H1 (cell line): ENCODE measurements at regions not wholly inside any gene's neighbourhood (a gene's known extent, or its start where the extent isn't known, plus 50 kb on each side); places are given as distances from the start of the nearest gene placed in this dataset.

Experiments
- CTCF ChIA-PET: fragments of 300-600 bp; sonication (Branson Sonifier 250); formaldehyde crosslinking; loops from one replicate; lab custom pipeline; 2021; ENCODE audit not compliant: partially characterized antibody; lab: Charles Lee
- POLR2A ChIA-PET: fragments of 300-600 bp; sonication (Branson Sonifier 250); formaldehyde crosslinking; loops from one replicate; lab custom pipeline; 2021; ENCODE audit warnings: inconsistent platforms; ENCODE audit not compliant: partially characterized antibody; lab: Charles Lee
- DNase-seq, 2 experiments: peaks; one replicate each; pipeline versions ENCODE4 v3.0.0 to v3.0.0-alpha.2; 2010 to 2022; ENCODE audit warnings: low spot score in 2 of 2, low read depth in 1 of 2, mixed read lengths in 1 of 2
- FAIRE-seq: peaks from 2 replicates; lab custom pipeline; 2011; peaks lifted over from hg19 to GRCh38; lab: Jason Lieb, UNC
- H2AFZ ChIP-seq: 2 replicates; pipeline ENCODE4 v1.8.1; 2012; ENCODE audit warnings: low read length, inconsistent platforms
- H2AK5ac ChIP-seq: 2 replicates; pipeline ENCODE4 v1.6.1; 2013; ENCODE audit warnings: low read depth, low read length
- H2BK120ac ChIP-seq: replicated peaks from 2 replicates; pipeline ENCODE3; 2013; ENCODE audit warnings: low read depth, low read length, inconsistent platforms
- H2BK12ac ChIP-seq: 2 replicates; pipeline ENCODE4 v1.6.1; 2013; ENCODE audit warnings: low read depth, low read length
- H2BK15ac ChIP-seq: 2 replicates; pipeline ENCODE4 v1.6.1; 2013; ENCODE audit warnings: low read length
- H2BK20ac ChIP-seq: 2 replicates; pipeline ENCODE4 v1.6.1; 2013; ENCODE audit warnings: low read length
- H2BK5ac ChIP-seq: 2 replicates; pipeline ENCODE4 v1.6.1; 2013; ENCODE audit warnings: low read depth, low read length
- H3K14ac ChIP-seq: 2 replicates; pipeline ENCODE4 v1.6.1; 2013; ENCODE audit warnings: inconsistent platforms; ENCODE audit not compliant: insufficient read length
- H3K18ac ChIP-seq: 2 replicates; pipeline ENCODE4 v1.6.1; 2013; ENCODE audit warnings: low read length; ENCODE audit errors: extremely low read depth
- H3K23ac ChIP-seq: 2 replicates; pipeline ENCODE4 v1.6.1; 2013; ENCODE audit warnings: inconsistent platforms; ENCODE audit not compliant: insufficient read length
- H3K23me2 ChIP-seq: 2 replicates; pipeline ENCODE4 v1.6.1; 2013; ENCODE audit warnings: low read depth, low read length
- H3K27ac ChIP-seq: 2 replicates; pipeline ENCODE4 v1.6.1; 2011; ENCODE audit warnings: low read depth, low read length, inconsistent platforms
- H3K27me3 ChIP-seq, 4 experiments: replicated peaks in 1 of 4; 1 replicate in 1 of 4; 2 replicates in 3 of 4; pipeline versions ENCODE4 v1.6.1 to v1.8.1; 2011 to 2013; ENCODE audit warnings: low read length in 3 of 4, mild to moderate bottlenecking in 3 of 4, inconsistent platforms in 2 of 4, mixed read lengths in 2 of 4, moderate library complexity in 1 of 4; ENCODE audit not compliant: control insufficient read depth in 3 of 4, insufficient read depth in 3 of 4; ENCODE audit errors: extremely low read depth in 1 of 4
- H3K36me3 ChIP-seq, 4 experiments: 2 replicates each; pipeline versions ENCODE4 v1.6.1 to v1.8.1; 2011 to 2013; ENCODE audit warnings: mild to moderate bottlenecking in 4 of 4, low read length in 3 of 4, moderate library complexity in 2 of 4, control low read depth in 1 of 4, inconsistent platforms in 1 of 4; ENCODE audit not compliant: insufficient read depth in 4 of 4, control insufficient read depth in 2 of 4
- H3K4ac ChIP-seq: replicated peaks from 2 replicates; pipeline ENCODE3; 2013; ENCODE audit warnings: low read length, low read depth, mixed read lengths, inconsistent platforms; ENCODE audit not compliant: insufficient read length
- H3K4me1 ChIP-seq, 4 experiments: replicated peaks in 1 of 4; 1 replicate in 1 of 4; 2 replicates in 3 of 4; pipeline versions ENCODE4 v1.6.1 to v1.8.1; 2011 to 2013; ENCODE audit warnings: low read length in 3 of 4, inconsistent platforms in 2 of 4, mixed read lengths in 1 of 4; ENCODE audit not compliant: insufficient read depth in 4 of 4, control insufficient read depth in 3 of 4
- H3K4me2 ChIP-seq, 2 experiments: 2 replicates each; pipeline versions ENCODE4 v1.6.1 to v1.8.1; 2011 to 2013; ENCODE audit warnings: low read depth in 2 of 2, low read length in 2 of 2, control low read depth in 1 of 2, inconsistent platforms in 1 of 2, mild to moderate bottlenecking in 1 of 2; ENCODE audit not compliant: insufficient read depth in 1 of 2
- H3K4me3 ChIP-seq, 4 experiments: fragments of 200-600, 300-600 bp in 1 of 4; sonication (generic), shearing (Covaris generic), sonication (Bioruptor Twin) in 1 of 4; 2 replicates each; pipeline versions ENCODE4 v1.5.1 to v1.8.1; 2011 to 2016; ENCODE audit warnings: low read length in 4 of 4, low read depth in 3 of 4, control low read depth in 2 of 4, inconsistent platforms in 2 of 4, mild to moderate bottlenecking in 2 of 4, mixed read lengths in 1 of 4, moderate library complexity in 1 of 4; ENCODE audit not compliant: insufficient read depth in 2 of 4; ENCODE audit errors: extremely low read depth in 1 of 4
- H3K56ac ChIP-seq: replicated peaks from 2 replicates; pipeline ENCODE3; 2013; ENCODE audit warnings: low read depth, mild to moderate bottlenecking, mixed read lengths, low read length, inconsistent platforms; ENCODE audit not compliant: insufficient read length
- H3K79me1 ChIP-seq: 2 replicates; pipeline ENCODE4 v1.6.1; 2013; ENCODE audit warnings: low read depth, low read length, control low read depth
- H3K79me2 ChIP-seq, 2 experiments: 2 replicates each; pipeline versions ENCODE4 v1.6.1 to v1.8.1; 2012 to 2013; ENCODE audit warnings: low read length in 2 of 2, mild to moderate bottlenecking in 2 of 2, inconsistent platforms in 1 of 2; ENCODE audit not compliant: insufficient read depth in 2 of 2, control insufficient read depth in 1 of 2
- H3K9ac ChIP-seq, 4 experiments: replicated peaks in 1 of 4; 1 replicate in 1 of 4; 2 replicates in 3 of 4; pipeline versions ENCODE4 v1.6.1 to v1.8.1; 2011 to 2013; ENCODE audit warnings: low read depth in 3 of 4, low read length in 3 of 4, control low read depth in 2 of 4, mild to moderate bottlenecking in 2 of 4, moderate library complexity in 2 of 4, inconsistent platforms in 1 of 4; ENCODE audit errors: extremely low read depth in 1 of 4
- H3K9me3 ChIP-seq, 2 experiments: 2 replicates each; pipeline versions ENCODE4 v1.6.1 to v1.8.1; 2012 to 2013; ENCODE audit warnings: mild to moderate bottlenecking in 2 of 2, moderate library complexity in 2 of 2, control low read depth in 1 of 2, inconsistent platforms in 1 of 2, low read depth in 1 of 2, low read length in 1 of 2, mixed read lengths in 1 of 2; ENCODE audit not compliant: insufficient read depth in 2 of 2
- H4K20me1 ChIP-seq, 2 experiments: replicated peaks in 1 of 2; 2 replicates each; pipeline versions ENCODE3 to v1.8.1; 2011 to 2013; ENCODE audit warnings: inconsistent platforms in 2 of 2, low read length in 2 of 2, mild to moderate bottlenecking in 1 of 2; ENCODE audit not compliant: insufficient read depth in 2 of 2, control insufficient read depth in 1 of 2
- H4K5ac ChIP-seq: 2 replicates; pipeline ENCODE4 v1.6.1; 2013; ENCODE audit warnings: low read length, low read depth, mixed read lengths, inconsistent platforms; ENCODE audit not compliant: insufficient read length
- H4K8ac ChIP-seq: 2 replicates; pipeline ENCODE4 v1.8.0; 2013; ENCODE audit warnings: mild to moderate bottlenecking, moderate library complexity, low read length, inconsistent platforms; ENCODE audit not compliant: insufficient read depth; ENCODE audit errors: extremely low read depth
- H4K91ac ChIP-seq: replicated peaks from 2 replicates; pipeline ENCODE3; 2013; ENCODE audit warnings: low read length, mixed read lengths, inconsistent platforms; ENCODE audit not compliant: insufficient read length
- BACH1 ChIP-seq: IDR thresholded peaks from 2 replicates; pipeline ENCODE4 v1.6.1; 2012; ENCODE audit warnings: low read length, improper control_type of control experiment
- BCL11A ChIP-seq, 2 experiments: IDR thresholded peaks; one replicate each; pipeline ENCODE4 v1.6.1; 2011; ENCODE audit warnings: low read depth in 2 of 2, low read length in 2 of 2, mild to moderate bottlenecking in 2 of 2
- BRCA1 ChIP-seq: IDR thresholded peaks from 2 replicates; pipeline ENCODE4 v1.6.1; 2012; ENCODE audit warnings: low read depth, low read length, improper control_type of control experiment
- CREB1 ChIP-seq: IDR thresholded peaks from 2 replicates; pipeline ENCODE4 v1.6.1; 2012; ENCODE audit warnings: inconsistent platforms
- HDAC2 ChIP-seq, 2 experiments: fragments of 300-600 bp in 1 of 2; sonication (generic) in 1 of 2; IDR thresholded peaks; 2 replicates each; pipeline ENCODE4 v1.6.1; 2011 to 2012; ENCODE audit warnings: low read depth in 2 of 2, low read length in 2 of 2, mild to moderate bottlenecking in 2 of 2, moderate library complexity in 2 of 2, borderline replicate concordance in 1 of 2, inconsistent platforms in 1 of 2
- JUN ChIP-seq: IDR thresholded peaks from 2 replicates; pipeline ENCODE4 v1.6.1; 2011; ENCODE audit warnings: low read depth, mild to moderate bottlenecking, improper control_type of control experiment, low read length
- KDM4A ChIP-seq: IDR thresholded peaks from one replicate; pipeline ENCODE4 v1.7.1; 2012; ENCODE audit warnings: low read depth, mild to moderate bottlenecking, moderate library complexity, low read length, inconsistent platforms; ENCODE audit not compliant: severe bottlenecking
- NANOG ChIP-seq: IDR thresholded peaks from 2 replicates; pipeline ENCODE4 v1.6.1; 2011; ENCODE audit warnings: low read length, low read depth, mild to moderate bottlenecking, inconsistent platforms; ENCODE audit not compliant: insufficient read depth, poor library complexity, severe bottlenecking
- RXRA ChIP-seq: IDR thresholded peaks from 2 replicates; pipeline ENCODE4 v1.6.1; 2011; ENCODE audit warnings: low read depth, mild to moderate bottlenecking, low read length, moderate library complexity; ENCODE audit not compliant: insufficient read depth
- SIX5 ChIP-seq: IDR thresholded peaks from 2 replicates; pipeline ENCODE4 v1.6.1; 2011; ENCODE audit warnings: mild to moderate bottlenecking, low read depth, low read length
- SUZ12 ChIP-seq: fragments of 200-600 bp; sonication (generic); IDR thresholded peaks from 2 replicates; pipeline ENCODE4 v1.6.1; 2012; ENCODE audit warnings: mild to moderate bottlenecking, inconsistent platforms, low read length, moderate library complexity, mixed read lengths
- TEAD4 ChIP-seq: IDR thresholded peaks from 2 replicates; pipeline ENCODE4 v1.6.1; 2012; ENCODE audit warnings: low read depth, low read length, inconsistent platforms, mixed read lengths
- WGBS, 2 experiments: shearing (Covaris generic) in 1 of 2; methylation state at CpG; one replicate each; pipeline versions ENCODE4 v1.1.6 to v1.1.7; 2013 to 2015; ENCODE audit warnings: low lambda C conversion rate in 2 of 2, mixed read lengths in 2 of 2, inconsistent platforms in 1 of 2, low coverage in 1 of 2, missing lambda C conversion rate in 1 of 2; ENCODE audit not compliant: insufficient replicate concordance in 2 of 2, insufficient coverage in 1 of 2, insufficient read length in 1 of 2; ENCODE audit errors: extremely low coverage in 1 of 2, missing lambda C conversion rate in 1 of 2; 5-methylcytosine and 5-hydroxymethylcytosine counted together
- TF ChIP-seq, protein P1 (sequence below): IDR thresholded peaks from 2 replicates; pipeline ENCODE4 v1.6.1; 2011; ENCODE audit warnings: low read length, improper control_type of control experiment
- TF ChIP-seq, protein P2 (sequence below): IDR thresholded peaks from 2 replicates; pipeline ENCODE4 v1.6.1; 2011; ENCODE audit warnings: low read depth, mild to moderate bottlenecking, low read length; ENCODE audit not compliant: insufficient read depth

GRCh38 chr11:28393348-28393747, 285.2 kb downstream of the METTL15 start:
- H4K5ac ChIP-seq: no peak overlapping the region
- FAIRE-seq: no peak
- 88% methylated on average over 5 of the region's 5 CpGs; no CpG with 5 or more reads in 1 of the 2 experiments for WGBS, 2 experiments
- TF ChIP-seq, protein P1, sequence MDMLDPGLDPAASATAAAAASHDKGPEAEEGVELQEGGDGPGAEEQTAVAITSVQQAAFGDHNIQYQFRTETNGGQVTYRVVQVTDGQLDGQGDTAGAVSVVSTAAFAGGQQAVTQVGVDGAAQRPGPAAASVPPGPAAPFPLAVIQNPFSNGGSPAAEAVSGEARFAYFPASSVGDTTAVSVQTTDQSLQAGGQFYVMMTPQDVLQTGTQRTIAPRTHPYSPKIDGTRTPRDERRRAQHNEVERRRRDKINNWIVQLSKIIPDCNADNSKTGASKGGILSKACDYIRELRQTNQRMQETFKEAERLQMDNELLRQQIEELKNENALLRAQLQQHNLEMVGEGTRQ: no peak
- TF ChIP-seq BRCA1 (no peak), TEAD4 (no peak), KDM4A (no peak), RXRA (no peak), SIX5 (no peak), JUN (no peak), CREB1 (no peak), NANOG (no peak), HDAC2 (IDR thresholded peaks at IDR 0.05; ENCODE audit: borderline replicate concordance in 1 of 2, low read depth in 2 of 2, low read length in 2 of 2) (no peak), BCL11A (IDR thresholded peaks at IDR 0.05; ENCODE audit: low read depth in 2 of 2, low read length in 2 of 2) (no peak), SUZ12 (no peak), BACH1 (no peak)
- TF ChIP-seq, protein P2, sequence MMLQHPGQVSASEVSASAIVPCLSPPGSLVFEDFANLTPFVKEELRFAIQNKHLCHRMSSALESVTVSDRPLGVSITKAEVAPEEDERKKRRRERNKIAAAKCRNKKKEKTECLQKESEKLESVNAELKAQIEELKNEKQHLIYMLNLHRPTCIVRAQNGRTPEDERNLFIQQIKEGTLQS: no peak

More at GRCh38 chr11:28393348-28393747, 285.2 kb downstream of the METTL15 start:
- Histone ChIP-seq H2BK12ac (no peak overlapping the region), H4K8ac (no peak overlapping the region), H3K56ac (no peak overlapping the region), H3K36me3 (no peaks in the 10 kb centered on the region), H3K4me2 (no peak overlapping the region), H3K18ac (no peak overlapping the region), H4K91ac (no peak overlapping the region), H2BK15ac (no peak overlapping the region), H3K27ac (no peak overlapping the region), H2AK5ac (no peak overlapping the region), H3K79me1 (no peaks in the 10 kb centered on the region), H3K4ac (no peak overlapping the region), H3K23ac (no peak overlapping the region), H2BK120ac (no peak overlapping the region), H2AFZ (no peak overlapping the region), H3K4me3 (no peak overlapping the region), H3K79me2 (no peaks in the 10 kb centered on the region), H4K20me1 (no peaks in the 10 kb centered on the region), H2BK5ac (no peak overlapping the region), H3K9me3 (no peaks in the 10 kb centered on the region), H3K27me3 (no peaks in the 10 kb centered on the region), H3K4me1 (no peaks in the 10 kb centered on the region), H3K14ac (no peak overlapping the region), H2BK20ac (no peak overlapping the region), H3K23me2 (no peaks in the 10 kb centered on the region), H3K9ac (no peak overlapping the region)
- DNase-seq: no peak
- POLR2A ChIA-PET: no interaction called here
- CTCF ChIA-PET: no interaction called here
